ENCODE measurements at regions not wholly inside any gene's neighbourhood (a gene's known extent, or its start where the extent isn't known, plus 50 kb on each side); places are given as distances from the start of the nearest gene placed in this dataset.

- Histone ChIP-seq H2BK20ac (ENCODE audit: low read length) (no peak overlapping the region), H3K4me1 (replicated peaks in 1 of 4; ENCODE audit: control insufficient read depth in 3 of 4, insufficient read depth in 4 of 4, low read length in 3 of 4) (no peaks in the 10 kb centered on the region), H3K4ac (replicated peaks; ENCODE audit: insufficient read length, low read depth, low read length) (no peak overlapping the region), H2AFZ (ENCODE audit: low read length) (no peak overlapping the region), H4K8ac (ENCODE audit: extremely low read depth, insufficient read depth, low read length) (no peak overlapping the region), H3K9ac (replicated peaks in 1 of 4; ENCODE audit: extremely low read depth in 1 of 4, low read depth in 3 of 4, low read length in 3 of 4) (no peak overlapping the region), H3K56ac (replicated peaks; ENCODE audit: insufficient read length, low read depth, low read length) (no peak overlapping the region), H2BK120ac (replicated peaks; ENCODE audit: low read depth, low read length) (no peak overlapping the region), H3K79me2 (ENCODE audit: control insufficient read depth in 1 of 2, insufficient read depth in 2 of 2, low read length in 2 of 2) (no peaks in the 10 kb centered on the region), H3K27me3 (replicated peaks in 1 of 4; ENCODE audit: control insufficient read depth in 3 of 4, extremely low read depth in 1 of 4, insufficient read depth in 3 of 4, low read length in 3 of 4) (no peaks in the 10 kb centered on the region), H2BK5ac (ENCODE audit: low read depth, low read length) (no peak overlapping the region), H3K79me1 (ENCODE audit: low read depth, low read length) (no peaks in the 10 kb centered on the region), H4K91ac (replicated peaks; ENCODE audit: insufficient read length, low read length) (no peak overlapping the region), H4K5ac (ENCODE audit: insufficient read length, low read depth, low read length) (no peak overlapping the region), H3K18ac (ENCODE audit: extremely low read depth, low read length) (no peak overlapping the region), H4K20me1 (replicated peaks in 1 of 2; ENCODE audit: control insufficient read depth in 1 of 2, insufficient read depth in 2 of 2, low read length in 2 of 2) (no peaks in the 10 kb centered on the region), H3K23me2 (ENCODE audit: low read depth, low read length) (no peaks in the 10 kb centered on the region), H3K23ac (ENCODE audit: insufficient read length) (no peak overlapping the region), H3K4me3 (ENCODE audit: extremely low read depth in 1 of 4, insufficient read depth in 2 of 4, low read depth in 3 of 4, low read length in 4 of 4) (no peak overlapping the region), H3K36me3 (ENCODE audit: control insufficient read depth in 2 of 4, insufficient read depth in 4 of 4, low read length in 3 of 4) (no peaks in the 10 kb centered on the region), H3K4me2 (ENCODE audit: insufficient read depth in 1 of 2, low read depth in 2 of 2, low read length in 2 of 2) (no peak overlapping the region), H3K9me3 (ENCODE audit: insufficient read depth in 2 of 2, low read depth in 1 of 2, low read length in 1 of 2) (no peaks in the 10 kb centered on the region), H2BK12ac (ENCODE audit: low read depth, low read length) (no peak overlapping the region), H3K27ac (ENCODE audit: low read depth, low read length) (no peak overlapping the region), H3K14ac (ENCODE audit: insufficient read length) (no peak overlapping the region), H2AK5ac (ENCODE audit: low read depth, low read length) (no peak overlapping the region), H2BK15ac (ENCODE audit: low read length) (no peak overlapping the region)
- DNase-seq (ENCODE audit: low read depth in 1 of 2, low spot score in 2 of 2) (no peak), FAIRE-seq (no peak)
- 76% methylated on average over 9 of the region's 9 CpGs; no CpG with 5 or more reads in 1 of the 2 experiments for WGBS, 2 experiments (ENCODE audit: extremely low coverage in 1 of 2, insufficient coverage in 1 of 2, insufficient read length in 1 of 2, insufficient replicate concordance in 2 of 2, low coverage in 1 of 2, low lambda C conversion rate in 2 of 2, missing lambda C conversion rate in 1 of 2)
- POLR2A ChIA-PET (ENCODE audit: partially characterized antibody): no interaction called here
- CTCF ChIA-PET (ENCODE audit: partially characterized antibody): no interaction called here
- TF ChIP-seq POLR2AphosphoS5 (IDR thresholded peaks at IDR 0.05; ENCODE audit: low read depth, low read length) (no peak), RXRA (IDR thresholded peaks at IDR 0.05; ENCODE audit: insufficient read depth, low read depth, low read length) (no peak), NRF1 (IDR thresholded peaks at IDR 0.05; ENCODE audit: low read depth, low read length) (no peak), E2F6 (IDR thresholded peaks at IDR 0.05) (no peak), SAP30 (IDR thresholded peaks at IDR 0.05; ENCODE audit: insufficient read depth, insufficient replicate concordance, low read length) (no peak), EP300 (IDR thresholded peaks at IDR 0.05; ENCODE audit: borderline replicate concordance in 1 of 2, low read depth in 2 of 2, low read length in 2 of 2) (no peak), CHD2 (IDR thresholded peaks at IDR 0.05; ENCODE audit: low read length) (no peak), USF2 (IDR thresholded peaks at IDR 0.05; ENCODE audit: low read length) (no peak), JUN (IDR thresholded peaks at IDR 0.05; ENCODE audit: low read depth, low read length) (no peak), TAF7 (optimal IDR thresholded peaks at IDR 0.05; ENCODE audit: borderline replicate concordance, low read depth, low read length) (no peak), TBP (IDR thresholded peaks at IDR 0.05; ENCODE audit: low read depth, low read length) (no peak)
Observed at GRCh38 chr2:2720351-2720750, 389.3 kb upstream of the MYT1L start.

All from H1 (cell line).